Rectal smooth muscle tissue (tissue), 1 donor: ENCODE measurements at regions not wholly inside any gene's neighbourhood (a gene's known extent, or its start where the extent isn't known, plus 50 kb on each side); places are given as distances from the start of the nearest gene placed in this dataset.
"Not testable (repeated sequence)": the region's sequence is repeated elsewhere in the genome, so short reads cannot be mapped to it uniquely, and the experiment has no call there.

ENCODE experiments used
- H3K27ac ChIP-seq: one replicate; pipeline ENCODE4 v1.7.0; 2013; ENCODE audit warnings: low read depth, low read length, inconsistent platforms
- H3K27me3 ChIP-seq: one replicate; pipeline ENCODE4 v1.7.0; 2013; ENCODE audit warnings: low read length; ENCODE audit not compliant: control insufficient read depth, insufficient read depth
- H3K36me3 ChIP-seq: one replicate; pipeline ENCODE4 v1.7.0; 2013; ENCODE audit warnings: low read length; ENCODE audit not compliant: control insufficient read depth, insufficient read depth
- H3K4me1 ChIP-seq: one replicate; pipeline ENCODE4 v1.7.0; 2013; ENCODE audit warnings: low read length; ENCODE audit not compliant: control insufficient read depth, insufficient read depth
- H3K4me3 ChIP-seq: one replicate; pipeline ENCODE4 v1.7.0; 2013; ENCODE audit warnings: low read length
- H3K9ac ChIP-seq: one replicate; pipeline ENCODE4 v1.7.0; 2013; ENCODE audit warnings: low read length

DNA sequence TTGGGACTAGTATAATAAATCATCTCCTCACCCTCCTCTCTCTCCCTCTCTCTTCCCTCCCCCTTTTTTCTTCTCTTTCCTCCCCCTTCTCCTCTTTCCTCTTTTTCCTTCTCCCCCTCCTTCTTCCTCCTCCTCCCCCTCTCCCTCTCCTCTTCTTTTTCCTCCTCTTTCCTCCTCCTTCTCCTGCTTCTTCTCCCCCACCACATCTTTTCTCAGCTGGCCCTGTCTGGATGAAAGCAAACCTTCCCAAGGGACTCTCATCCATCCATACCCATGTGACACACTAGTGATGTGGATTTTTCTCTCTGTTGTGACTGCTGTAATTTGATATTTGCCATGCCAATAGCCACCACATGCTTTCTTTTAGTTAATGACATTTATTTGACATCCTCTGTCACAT, 127.2 kb downstream of the EBLN2 start:
- no peaks in the 10 kb centered on the region for H3K36me3 ChIP-seq
- no peaks in the 10 kb centered on the region for H3K27me3 ChIP-seq
- H3K27ac ChIP-seq = no peak overlapping the region
- H3K9ac ChIP-seq = no peak overlapping the region
- H3K4me3 ChIP-seq = no peak overlapping the region
- no peaks in the 10 kb centered on the region for H3K4me1 ChIP-seq

DNA sequence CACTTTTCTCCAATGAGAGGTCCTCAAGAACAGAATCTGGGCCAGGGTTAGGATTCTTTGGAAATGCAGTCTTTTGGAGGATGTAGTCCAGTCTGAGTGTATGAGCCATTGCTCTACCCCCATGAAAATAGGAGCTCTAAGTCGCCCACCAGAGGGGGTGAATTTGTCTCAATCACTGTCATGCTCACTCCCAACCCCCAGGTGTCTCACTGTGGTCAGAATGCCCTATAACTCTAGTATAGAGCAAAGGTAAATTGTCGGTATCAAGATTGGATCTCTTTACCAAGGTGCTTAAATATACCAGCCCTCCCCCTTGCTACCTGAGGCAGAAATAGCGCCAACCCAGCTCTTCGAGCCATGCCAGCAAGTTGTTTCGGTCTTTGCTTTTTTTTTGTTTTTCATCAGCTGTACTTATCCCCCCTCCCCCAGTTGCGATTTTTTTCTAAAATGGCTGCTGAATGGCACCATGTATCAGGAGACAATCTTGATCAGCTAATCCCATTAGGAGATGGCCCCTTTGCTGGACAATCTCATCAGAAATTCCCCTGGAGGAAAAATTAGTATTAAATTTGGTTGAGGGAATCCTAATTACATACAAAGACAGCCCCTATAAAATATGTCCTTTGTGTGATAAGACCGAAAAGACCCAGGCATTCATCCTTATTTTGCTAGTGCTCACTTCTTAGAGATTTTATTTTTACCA, 130.7 kb downstream of the EBLN2 start:
- H3K36me3 ChIP-seq = no peaks in the 10 kb centered on the region
- H3K4me3 ChIP-seq = no peak overlapping the region
- no peaks in the 10 kb centered on the region for H3K4me1 ChIP-seq
- H3K9ac ChIP-seq = no peak overlapping the region
- no peaks in the 10 kb centered on the region for H3K27me3 ChIP-seq
- no peak overlapping the region for H3K27ac ChIP-seq

DNA sequence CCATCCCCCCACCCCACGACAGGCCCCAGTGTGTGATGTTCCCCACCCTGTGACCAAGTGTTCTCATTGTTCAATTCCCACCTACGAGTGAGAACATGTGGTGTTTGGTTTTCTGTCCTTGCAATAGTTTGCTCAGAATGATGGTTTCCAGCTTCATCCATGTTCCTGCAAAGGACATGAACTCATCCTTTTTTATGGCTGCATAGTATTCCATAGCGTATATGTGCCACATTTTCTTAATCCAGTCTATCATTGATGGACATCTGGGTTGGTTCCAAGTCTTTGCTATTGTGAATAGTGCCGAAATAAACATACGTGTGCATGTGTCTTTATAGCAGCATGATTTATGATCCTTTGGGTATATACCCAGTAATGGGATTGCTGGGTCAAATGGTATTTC, 132.5 kb downstream of the EBLN2 start:
- not testable (repeated sequence) for H3K4me3 ChIP-seq, H3K27ac ChIP-seq, H3K27me3 ChIP-seq, H3K9ac ChIP-seq, H3K4me1 ChIP-seq, H3K36me3 ChIP-seq

DNA sequence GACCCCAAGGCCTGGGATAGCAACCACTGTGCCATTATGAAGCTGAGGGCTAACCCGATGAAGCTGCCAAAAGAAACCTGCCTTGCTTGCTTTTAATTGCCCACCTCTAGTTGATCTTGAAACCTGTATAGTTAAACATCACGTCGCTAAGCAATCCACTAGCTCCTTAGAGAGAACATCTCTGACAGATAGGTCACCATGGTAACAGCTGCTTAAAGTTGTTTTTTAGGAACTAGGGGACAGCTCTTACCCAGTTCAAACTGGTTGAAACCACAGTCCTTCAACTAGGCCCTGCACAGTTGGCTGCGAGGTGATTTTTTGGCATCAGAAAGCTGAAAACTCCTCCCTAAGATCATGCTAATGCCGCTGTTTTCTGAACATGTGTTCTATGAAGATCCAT, 135.7 kb downstream of the EBLN2 start:
- H3K27ac ChIP-seq = no peak overlapping the region
- no peak overlapping the region for H3K9ac ChIP-seq
- no peaks in the 10 kb centered on the region for H3K4me1 ChIP-seq
- no peaks in the 10 kb centered on the region for H3K36me3 ChIP-seq
- no peak overlapping the region for H3K4me3 ChIP-seq
- peaks cover 1% of the 10 kb centered on the region for H3K27me3 ChIP-seq

DNA sequence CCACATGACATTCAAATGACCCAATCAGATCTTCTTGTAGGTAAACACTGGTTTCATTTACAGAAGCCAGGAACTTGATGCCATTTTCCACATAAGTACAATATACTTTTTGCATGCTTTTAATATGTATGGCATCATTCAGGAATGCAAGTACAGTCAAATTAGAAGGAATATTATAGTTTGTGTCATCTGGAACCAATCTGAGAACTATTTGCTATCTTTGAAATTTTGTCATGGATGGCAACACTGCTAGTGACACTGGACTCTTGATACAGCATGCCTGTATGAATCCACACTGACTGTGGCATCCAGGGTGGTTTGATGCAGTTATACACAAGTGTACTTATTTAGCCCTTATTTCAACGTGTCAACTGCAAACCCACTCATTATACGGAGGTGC, 141.6 kb downstream of the EBLN2 start:
- Histone ChIP-seq H3K27ac (no peak overlapping the region), H3K36me3 (no peaks in the 10 kb centered on the region), H3K27me3 (peaks cover 1% of the 10 kb centered on the region), H3K4me3 (no peak overlapping the region), H3K4me1 (no peaks in the 10 kb centered on the region), H3K9ac (no peak overlapping the region)

DNA sequence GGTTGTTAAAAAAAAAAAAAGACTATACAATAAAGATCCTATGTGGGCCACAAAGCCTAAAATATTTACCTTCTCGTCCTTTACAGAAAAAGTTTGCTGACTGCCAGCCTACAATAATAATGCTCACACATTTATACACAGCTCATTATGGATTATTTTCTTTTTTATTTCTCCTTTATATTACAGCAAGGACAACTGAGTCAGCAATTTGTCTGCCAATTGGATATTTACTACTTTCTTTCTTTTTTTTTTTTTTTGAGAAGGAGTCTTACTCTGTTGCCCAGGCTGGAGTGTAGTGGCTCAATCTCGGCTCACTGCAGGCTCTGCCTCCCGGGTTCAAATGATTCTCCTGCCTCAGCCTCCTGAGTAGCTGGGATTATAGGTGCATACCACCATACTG, 142.2 kb downstream of the EBLN2 start:
- no peak overlapping the region for H3K4me3 ChIP-seq

DNA sequence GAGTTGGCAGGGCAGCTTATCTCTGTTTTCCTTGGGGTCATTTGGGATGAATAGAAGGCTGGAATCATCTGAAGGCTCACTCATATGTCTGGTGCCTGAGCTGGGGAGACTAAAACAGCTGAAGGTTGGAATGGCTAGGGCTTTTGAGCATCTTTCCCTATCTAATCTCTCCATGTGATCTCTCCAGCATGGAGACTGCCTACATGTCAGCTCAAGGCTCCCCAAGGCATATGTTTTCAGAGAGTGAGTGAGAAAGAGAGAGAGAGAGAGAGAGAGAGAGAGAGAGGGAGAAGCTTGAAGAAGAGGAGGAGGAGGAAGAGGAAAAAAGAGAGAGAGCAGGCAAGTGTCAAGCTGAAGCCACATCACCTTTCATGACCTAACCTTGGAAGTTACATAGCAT, 143.4 kb downstream of the EBLN2 start:
- no peak overlapping the region for H3K4me3 ChIP-seq
- no peak overlapping the region for H3K27ac ChIP-seq
- H3K27me3 ChIP-seq = peaks cover 1% of the 10 kb centered on the region
- no peaks in the 10 kb centered on the region for H3K4me1 ChIP-seq
- no peaks in the 10 kb centered on the region for H3K36me3 ChIP-seq
- H3K9ac ChIP-seq = no peak overlapping the region

More for the DNA sequence above, 142.2 kb downstream of the EBLN2 start:
- no peaks in the 10 kb centered on the region for H3K4me1 ChIP-seq
- no peaks in the 10 kb centered on the region for H3K36me3 ChIP-seq
- H3K9ac ChIP-seq = no peak overlapping the region
- H3K27me3 ChIP-seq = peaks cover 1% of the 10 kb centered on the region
- H3K27ac ChIP-seq = no peak overlapping the region

DNA sequence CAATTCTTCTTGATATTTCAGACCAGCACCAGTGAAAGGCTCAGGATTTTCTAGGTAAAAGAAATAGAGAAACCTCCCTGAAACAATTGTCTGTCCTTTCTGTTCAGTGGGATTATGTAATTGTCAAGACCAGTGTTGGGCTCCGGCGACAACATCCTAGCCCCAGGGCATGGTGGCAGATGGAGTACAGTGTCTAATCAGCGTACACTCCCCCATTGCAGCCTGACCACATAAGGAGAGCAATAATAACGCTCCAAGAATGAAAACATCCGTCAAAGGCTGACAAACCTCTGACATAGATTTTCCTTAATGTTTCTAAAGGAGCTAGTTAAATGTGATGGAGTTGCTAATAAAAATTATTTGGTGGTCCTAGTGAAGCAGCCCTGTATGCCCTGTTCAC, 144.6 kb downstream of the EBLN2 start:
- Histone ChIP-seq H3K9ac (no peak overlapping the region), H3K36me3 (no peaks in the 10 kb centered on the region), H3K4me1 (no peaks in the 10 kb centered on the region), H3K27ac (no peak overlapping the region), H3K27me3 (no peaks in the 10 kb centered on the region), H3K4me3 (no peak overlapping the region)

DNA sequence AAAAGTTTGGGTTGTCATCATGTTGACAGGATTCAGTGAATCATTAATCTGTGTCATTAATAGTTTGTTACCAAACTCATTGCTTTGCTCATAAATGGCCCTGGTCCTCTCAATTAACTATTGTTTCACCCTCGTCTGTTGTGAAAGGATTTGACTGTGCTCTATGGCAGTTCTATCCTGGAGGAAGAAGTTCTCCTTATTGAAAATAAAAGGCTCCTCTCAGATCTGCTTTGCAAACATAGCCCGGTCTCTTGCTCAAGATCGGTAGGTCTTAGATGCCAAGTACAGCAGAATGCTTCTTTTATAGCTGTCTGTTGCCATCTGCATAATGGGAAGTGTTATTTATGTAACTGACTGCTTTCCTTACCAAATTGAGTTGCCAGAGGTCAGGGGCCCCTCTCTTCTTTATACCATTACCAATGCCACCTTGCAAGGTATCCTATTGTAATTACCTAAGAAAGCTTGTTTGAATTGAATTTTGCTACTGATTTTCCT, 146.5 kb downstream of the EBLN2 start:
- no peaks in the 10 kb centered on the region for H3K36me3 ChIP-seq
- no peak overlapping the region for H3K4me3 ChIP-seq
- no peak overlapping the region for H3K9ac ChIP-seq

DNA sequence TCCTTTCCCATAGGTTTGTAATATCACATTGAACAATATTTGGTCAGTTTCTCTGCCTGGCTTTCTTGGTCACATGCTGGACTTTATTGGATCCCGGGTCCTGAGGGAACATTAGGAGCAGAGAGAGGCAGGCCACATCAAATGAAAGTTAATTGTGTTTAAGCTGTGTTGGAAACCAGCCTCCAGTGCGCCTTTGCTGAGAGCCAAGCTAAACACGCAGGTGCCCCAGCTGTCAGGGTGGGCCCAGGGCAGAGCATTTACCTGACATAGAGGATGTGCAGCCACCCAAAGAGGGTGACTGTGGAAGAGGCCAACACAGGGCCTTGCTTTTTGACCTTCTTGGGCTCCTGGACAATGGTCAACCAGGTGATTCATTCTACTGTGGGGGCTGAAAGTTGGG, 149.3 kb downstream of the EBLN2 start:
- no peaks in the 10 kb centered on the region for H3K4me1 ChIP-seq
- no peak overlapping the region for H3K4me3 ChIP-seq
- no peak overlapping the region for H3K27ac ChIP-seq
- H3K36me3 ChIP-seq = no peaks in the 10 kb centered on the region
- H3K27me3 ChIP-seq = no peaks in the 10 kb centered on the region
- H3K9ac ChIP-seq = no peak overlapping the region

More for the DNA sequence above, 146.5 kb downstream of the EBLN2 start:
- H3K4me1 ChIP-seq = no peaks in the 10 kb centered on the region
- H3K27me3 ChIP-seq = no peaks in the 10 kb centered on the region
- H3K27ac ChIP-seq = no peak overlapping the region

DNA sequence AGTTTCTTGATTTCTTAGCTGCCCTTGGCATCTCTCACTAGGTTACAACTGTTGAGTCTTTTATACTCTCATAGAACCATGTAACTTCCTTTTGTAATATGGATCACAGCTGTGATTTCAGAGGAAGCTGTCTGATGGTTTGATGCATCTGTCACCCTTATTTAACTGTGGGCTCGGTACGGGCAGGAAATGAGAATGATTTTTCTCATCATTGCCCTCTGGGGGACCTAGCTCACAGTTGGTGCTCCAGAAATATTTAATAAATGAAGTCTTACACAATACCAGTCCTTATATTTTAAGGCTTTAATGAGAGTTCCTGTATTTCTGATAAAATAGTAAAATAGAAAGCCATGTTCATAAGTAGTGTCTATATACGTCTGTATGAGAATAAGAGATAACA, 151.2 kb downstream of the EBLN2 start:
- no peak overlapping the region for H3K4me3 ChIP-seq
- H3K27me3 ChIP-seq = no peaks in the 10 kb centered on the region
- H3K9ac ChIP-seq = no peak overlapping the region
- H3K36me3 ChIP-seq = no peaks in the 10 kb centered on the region
- H3K4me1 ChIP-seq = no peaks in the 10 kb centered on the region
- no peak overlapping the region for H3K27ac ChIP-seq

DNA sequence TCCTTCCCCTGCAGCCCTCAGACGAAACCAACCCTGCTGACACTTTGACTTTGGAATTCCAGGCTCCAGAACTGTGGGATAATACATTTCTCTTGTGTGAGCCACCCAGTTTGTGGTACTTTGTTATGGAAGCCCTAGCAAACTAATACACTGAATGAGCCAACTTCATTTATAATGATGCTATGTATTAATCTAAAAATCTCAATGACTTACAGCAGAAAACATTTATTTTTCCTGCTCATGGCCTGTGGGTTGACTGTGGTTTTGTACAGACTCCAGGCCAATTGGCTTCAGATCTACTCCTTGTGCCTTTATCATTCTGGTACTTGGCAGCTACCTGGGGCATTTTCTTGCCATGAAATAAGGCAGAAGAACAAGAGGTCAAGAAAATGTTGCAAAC, 152.4 kb downstream of the EBLN2 start:
- H3K36me3 ChIP-seq = no peaks in the 10 kb centered on the region
- H3K27ac ChIP-seq = no peak overlapping the region
- H3K9ac ChIP-seq = no peak overlapping the region
- no peaks in the 10 kb centered on the region for H3K27me3 ChIP-seq
- H3K4me1 ChIP-seq = no peaks in the 10 kb centered on the region
- no peak overlapping the region for H3K4me3 ChIP-seq

DNA sequence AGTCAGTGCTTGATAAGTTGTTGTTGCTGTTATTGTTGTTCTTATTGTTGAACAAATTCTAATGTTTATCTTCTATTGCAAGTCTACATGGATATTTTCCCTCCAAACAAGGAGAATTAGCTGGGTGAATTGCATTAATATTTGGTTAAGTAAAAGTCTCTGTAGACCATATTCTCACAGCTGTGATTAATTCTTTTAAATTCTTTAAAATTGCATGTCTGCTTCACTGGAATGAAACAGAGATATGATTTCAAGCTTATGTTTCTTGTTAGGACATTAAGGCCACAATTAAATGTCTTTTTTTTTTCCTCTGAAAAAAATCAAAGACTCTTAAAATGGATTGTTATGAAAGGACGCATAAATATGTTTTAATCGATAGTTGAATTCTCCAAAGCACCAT, 153.4 kb downstream of the EBLN2 start:
- Histone ChIP-seq H3K4me3 (no peak overlapping the region), H3K27ac (no peak overlapping the region), H3K9ac (no peak overlapping the region), H3K27me3 (no peaks in the 10 kb centered on the region), H3K36me3 (no peaks in the 10 kb centered on the region), H3K4me1 (no peaks in the 10 kb centered on the region)
